ENCODE measurements at regions not wholly inside any gene's neighbourhood (a gene's known extent, or its start where the extent isn't known, plus 50 kb on each side); places are given as distances from the start of the nearest gene placed in this dataset.

- TF ChIP-seq ZFX (CRISPR knock-in tag; IDR thresholded peaks at IDR 0.05) (no peak), HDGF (IDR thresholded peaks at IDR 0.05) (no peak), TRIM28 (IDR thresholded peaks at IDR 0.05) (no peak), DPF2 (IDR thresholded peaks at IDR 0.05) (no peak), CCAR2 (IDR thresholded peaks at IDR 0.05; ENCODE audit: low read depth, low read length) (no peak), ESRRA (IDR thresholded peaks at IDR 0.05; ENCODE audit: borderline replicate concordance, low read depth) (no peak), MAFG (tag; conservative IDR thresholded peaks at IDR 0.05) (no peak), TAF1 (IDR thresholded peaks at IDR 0.05; ENCODE audit: control insufficient read depth, extremely low read depth, insufficient read depth, low read length, severe bottlenecking) (no peak), TCF7 (IDR thresholded peaks at IDR 0.05; ENCODE audit: borderline replicate concordance) (no peak), ELK1 (CRISPR knock-in tag; IDR thresholded peaks at IDR 0.05) (no peak)
- TF ChIP-seq, protein P1, sequence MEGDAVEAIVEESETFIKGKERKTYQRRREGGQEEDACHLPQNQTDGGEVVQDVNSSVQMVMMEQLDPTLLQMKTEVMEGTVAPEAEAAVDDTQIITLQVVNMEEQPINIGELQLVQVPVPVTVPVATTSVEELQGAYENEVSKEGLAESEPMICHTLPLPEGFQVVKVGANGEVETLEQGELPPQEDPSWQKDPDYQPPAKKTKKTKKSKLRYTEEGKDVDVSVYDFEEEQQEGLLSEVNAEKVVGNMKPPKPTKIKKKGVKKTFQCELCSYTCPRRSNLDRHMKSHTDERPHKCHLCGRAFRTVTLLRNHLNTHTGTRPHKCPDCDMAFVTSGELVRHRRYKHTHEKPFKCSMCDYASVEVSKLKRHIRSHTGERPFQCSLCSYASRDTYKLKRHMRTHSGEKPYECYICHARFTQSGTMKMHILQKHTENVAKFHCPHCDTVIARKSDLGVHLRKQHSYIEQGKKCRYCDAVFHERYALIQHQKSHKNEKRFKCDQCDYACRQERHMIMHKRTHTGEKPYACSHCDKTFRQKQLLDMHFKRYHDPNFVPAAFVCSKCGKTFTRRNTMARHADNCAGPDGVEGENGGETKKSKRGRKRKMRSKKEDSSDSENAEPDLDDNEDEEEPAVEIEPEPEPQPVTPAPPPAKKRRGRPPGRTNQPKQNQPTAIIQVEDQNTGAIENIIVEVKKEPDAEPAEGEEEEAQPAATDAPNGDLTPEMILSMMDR (IDR thresholded peaks at IDR 0.05 in 2 of 3, conservative IDR thresholded peaks at IDR 0.05 in 1 of 3; ENCODE audit: insufficient read depth in 2 of 3, low read depth in 1 of 3, low read length in 3 of 3): no peak
- TF ChIP-seq, protein P2, sequence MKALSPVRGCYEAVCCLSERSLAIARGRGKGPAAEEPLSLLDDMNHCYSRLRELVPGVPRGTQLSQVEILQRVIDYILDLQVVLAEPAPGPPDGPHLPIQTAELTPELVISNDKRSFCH (CRISPR knock-in tag; IDR thresholded peaks at IDR 0.05): no peak
- TF ChIP-seq, protein P2 (tag; IDR thresholded peaks at IDR 0.05): no peak
- TF ChIP-seq, protein P3, sequence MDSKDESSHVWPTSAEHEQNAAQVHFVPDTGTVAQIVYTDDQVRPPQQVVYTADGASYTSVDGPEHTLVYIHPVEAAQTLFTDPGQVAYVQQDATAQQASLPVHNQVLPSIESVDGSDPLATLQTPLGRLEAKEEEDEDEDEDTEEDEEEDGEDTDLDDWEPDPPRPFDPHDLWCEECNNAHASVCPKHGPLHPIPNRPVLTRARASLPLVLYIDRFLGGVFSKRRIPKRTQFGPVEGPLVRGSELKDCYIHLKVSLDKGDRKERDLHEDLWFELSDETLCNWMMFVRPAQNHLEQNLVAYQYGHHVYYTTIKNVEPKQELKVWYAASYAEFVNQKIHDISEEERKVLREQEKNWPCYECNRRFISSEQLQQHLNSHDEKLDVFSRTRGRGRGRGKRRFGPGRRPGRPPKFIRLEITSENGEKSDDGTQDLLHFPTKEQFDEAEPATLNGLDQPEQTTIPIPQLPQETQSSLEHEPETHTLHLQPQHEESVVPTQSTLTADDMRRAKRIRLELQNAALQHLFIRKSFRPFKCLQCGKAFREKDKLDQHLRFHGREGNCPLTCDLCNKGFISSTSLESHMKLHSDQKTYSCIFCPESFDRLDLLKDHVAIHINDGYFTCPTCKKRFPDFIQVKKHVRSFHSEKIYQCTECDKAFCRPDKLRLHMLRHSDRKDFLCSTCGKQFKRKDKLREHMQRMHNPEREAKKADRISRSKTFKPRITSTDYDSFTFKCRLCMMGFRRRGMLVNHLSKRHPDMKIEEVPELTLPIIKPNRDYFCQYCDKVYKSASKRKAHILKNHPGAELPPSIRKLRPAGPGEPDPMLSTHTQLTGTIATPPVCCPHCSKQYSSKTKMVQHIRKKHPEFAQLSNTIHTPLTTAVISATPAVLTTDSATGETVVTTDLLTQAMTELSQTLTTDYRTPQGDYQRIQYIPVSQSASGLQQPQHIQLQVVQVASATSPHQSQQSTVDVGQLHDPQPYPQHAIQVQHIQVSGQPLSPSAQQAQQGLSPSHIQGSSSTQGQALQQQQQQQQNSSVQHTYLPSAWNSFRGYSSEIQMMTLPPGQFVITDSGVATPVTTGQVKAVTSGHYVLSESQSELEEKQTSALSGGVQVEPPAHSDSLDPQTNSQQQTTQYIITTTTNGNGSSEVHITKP (IDR thresholded peaks at IDR 0.05; ENCODE audit: partially characterized antibody): no peak
Measured at GRCh38 chr6:84897988-84898594, 133.7 kb upstream of the TBX18 start.

All from K562 (cell line).